WERI-Rb-1 (cell line): ENCODE measurements at regions not wholly inside any gene's neighbourhood (a gene's known extent, or its start where the extent isn't known, plus 50 kb on each side); places are given as distances from the start of the nearest gene placed in this dataset.

Experiments used
- DNase-seq: peaks from one replicate; pipeline ENCODE4 v3.0.0-alpha.2; 2020
- H3K27ac ChIP-seq: fragments of 250-450 bp; sonication (Bioruptor Pico); 2 replicates; pipeline ENCODE4 v1.5.1; 2020; ENCODE audit warnings: mild to moderate bottlenecking, moderate library complexity
- H3K27me3 ChIP-seq: fragments of 250-450 bp; sonication (Bioruptor Pico); 2 replicates; pipeline ENCODE4 v1.5.1; 2021; ENCODE audit warnings: mild to moderate bottlenecking, low read depth, moderate library complexity; ENCODE audit not compliant: insufficient read depth, severe bottlenecking
- H3K36me3 ChIP-seq: fragments of 250-450 bp; sonication (Bioruptor Pico); 2 replicates; pipeline ENCODE4 v1.5.1; 2020; ENCODE audit warnings: mild to moderate bottlenecking, moderate library complexity
- H3K4me3 ChIP-seq: 2 replicates; pipeline ENCODE4 v1.5.1; 2011; ENCODE audit warnings: low read depth, mild to moderate bottlenecking, control low read depth, low read length
- H3K9me3 ChIP-seq: fragments of 250-450 bp; sonication (Bioruptor Pico); 2 replicates; pipeline ENCODE4 v1.5.1; 2021; ENCODE audit warnings: mild to moderate bottlenecking, moderate library complexity; ENCODE audit not compliant: severe bottlenecking
- CTCF ChIP-seq: IDR thresholded peaks from 2 replicates; pipeline ENCODE4 v1.5.1; 2011; ENCODE audit warnings: low read depth, mild to moderate bottlenecking, control low read depth, inconsistent platforms, low read length

- Histone ChIP-seq H3K9me3 (no peaks in the 10 kb centered on the region), H3K27me3 (no peaks in the 10 kb centered on the region), H3K4me3 (no peak overlapping the region), H3K36me3 (no peaks in the 10 kb centered on the region), H3K27ac (no peak overlapping the region)
- no peak for DNase-seq
- TF ChIP-seq CTCF, result no peak
Measured at GRCh38 chr11:23232652-23233051, 372.4 kb upstream of the CCDC179 start.

DNA sequence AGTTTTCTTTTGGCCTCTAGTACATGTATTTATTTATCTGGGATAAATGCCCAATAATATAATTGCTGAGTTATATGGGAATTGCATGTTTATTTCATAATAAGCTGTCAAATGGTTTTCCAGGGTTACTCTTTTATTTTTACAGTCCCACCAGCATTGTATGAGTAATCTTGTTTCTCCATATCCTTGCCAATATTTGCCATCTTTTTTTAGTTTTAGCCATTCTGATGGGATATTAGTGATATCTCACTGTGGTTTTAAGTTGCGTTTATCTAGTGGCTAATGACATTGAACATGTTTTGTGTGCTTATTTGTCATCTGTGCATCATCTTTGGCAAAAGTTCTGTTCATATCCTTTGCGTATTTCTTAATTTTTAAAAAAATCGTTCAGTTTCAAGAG, 372.8 kb upstream of the CCDC179 start:
- no peak for DNase-seq
- H3K27me3 ChIP-seq, result no peaks in the 10 kb centered on the region
- no peaks in the 10 kb centered on the region for H3K36me3 ChIP-seq
- no peaks in the 10 kb centered on the region for H3K9me3 ChIP-seq
- H3K4me3 ChIP-seq, result no peak overlapping the region
- no peak overlapping the region for H3K27ac ChIP-seq
- TF ChIP-seq CTCF, result no peak

DNA sequence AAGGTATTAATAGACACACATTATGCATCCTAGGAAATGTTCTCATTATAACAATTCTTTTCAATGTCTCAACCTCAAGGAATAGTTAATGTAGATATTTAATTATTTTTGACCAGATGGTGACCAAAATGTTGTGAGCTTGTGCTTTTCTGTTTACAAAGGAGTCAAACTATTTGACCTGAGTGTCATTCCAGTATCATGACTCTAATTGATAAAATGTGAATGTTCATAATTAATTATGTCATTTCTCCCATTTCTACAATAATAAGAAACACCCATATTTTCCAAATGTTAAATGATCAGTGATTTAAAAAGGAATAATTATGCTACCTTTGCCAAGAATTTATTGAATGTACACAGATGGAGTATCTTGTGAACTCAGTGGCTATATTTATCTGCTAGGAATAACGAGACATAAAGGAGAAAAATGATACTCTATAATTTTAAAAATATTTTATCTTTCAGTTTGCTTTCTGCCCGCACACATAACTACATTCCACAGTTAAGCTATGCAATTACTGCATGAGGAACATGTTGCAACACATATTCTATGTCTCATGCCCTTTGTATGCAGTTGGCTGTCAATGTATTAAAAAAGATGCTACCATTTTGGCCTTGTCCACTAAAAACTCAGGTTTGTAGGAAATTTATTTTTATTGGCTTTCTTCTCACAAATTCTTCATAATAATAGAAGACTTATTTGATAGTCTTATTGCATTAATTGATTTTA, 376.7 kb upstream of the CCDC179 start:
- Histone ChIP-seq H3K27ac (no peak overlapping the region), H3K27me3 (no peaks in the 10 kb centered on the region), H3K9me3 (no peaks in the 10 kb centered on the region), H3K36me3 (no peaks in the 10 kb centered on the region), H3K4me3 (no peak overlapping the region)
- DNase-seq, result no peak
- no peak for TF ChIP-seq CTCF

DNA sequence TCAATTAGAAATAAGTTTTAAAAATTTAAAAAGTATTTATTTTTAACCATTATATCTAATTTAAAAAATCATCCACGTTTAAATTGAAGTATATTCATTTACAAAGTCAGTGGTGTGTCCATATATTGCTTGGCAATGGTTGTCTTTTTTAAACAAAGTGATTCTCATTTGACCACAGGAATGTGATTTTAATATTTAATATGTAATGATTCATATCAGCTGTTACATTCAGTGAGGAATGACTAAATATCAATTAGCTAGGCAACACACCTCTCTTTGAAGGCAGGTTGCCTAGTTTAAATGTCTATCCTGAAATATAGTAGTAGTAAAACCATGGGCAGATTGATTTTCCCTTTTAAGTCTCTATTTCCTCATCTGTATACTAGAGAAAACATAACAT, 392.2 kb upstream of the CCDC179 start:
- Histone ChIP-seq H3K27me3 (no peaks in the 10 kb centered on the region), H3K27ac (no peak overlapping the region), H3K9me3 (no peaks in the 10 kb centered on the region), H3K4me3 (no peak overlapping the region), H3K36me3 (no peaks in the 10 kb centered on the region)
- TF ChIP-seq CTCF, result no peak
- no peak for DNase-seq

- TF ChIP-seq CTCF, result no peak
- no peak for DNase-seq
- Histone ChIP-seq H3K4me3 (no peak overlapping the region), H3K36me3 (no peaks in the 10 kb centered on the region), H3K9me3 (no peaks in the 10 kb centered on the region), H3K27me3 (no peaks in the 10 kb centered on the region), H3K27ac (no peak overlapping the region)
Measured at GRCh38 chr11:23257088-23257487, 396.8 kb upstream of the CCDC179 start.

GRCh38 chr11:23257556-23257955, 397.3 kb upstream of the CCDC179 start:
- Histone ChIP-seq H3K27ac (no peak overlapping the region), H3K27me3 (no peaks in the 10 kb centered on the region), H3K4me3 (no peak overlapping the region), H3K9me3 (no peaks in the 10 kb centered on the region), H3K36me3 (no peaks in the 10 kb centered on the region)
- no peak for TF ChIP-seq CTCF
- DNase-seq, result no peak
